Tibial artery (tissue), 4 donors: ENCODE measurements at regions not wholly inside any gene's neighbourhood (a gene's known extent, or its start where the extent isn't known, plus 50 kb on each side); places are given as distances from the start of the nearest gene placed in this dataset.

Experiments
- DNase-seq, 2 donors: peaks; one replicate each; pipeline ENCODE4 v3.0.0-alpha.2; 2019
- H3K27ac ChIP-seq, 2 donors: fragments of 200-600 bp; sonication (generic) in 1 of 2; 1 replicate in 1 of 2; 2 replicates in 1 of 2; pipeline ENCODE4 v1.5.1; 2018 to 2019; ENCODE audit warnings: mild to moderate bottlenecking in 1 of 2
- H3K27me3 ChIP-seq, 2 donors: fragments of 200-600 bp; sonication (generic) in 1 of 2; one replicate each; pipeline versions ENCODE4 v1.5.1 to v1.6.0; 2016 to 2019
- H3K36me3 ChIP-seq, 3 donors: fragments of 200-600 bp; sonication (generic) in 2 of 3; one replicate each; pipeline ENCODE4 v1.5.1; 2016 to 2019; ENCODE audit warnings: mild to moderate bottlenecking in 2 of 3
- H3K4me1 ChIP-seq, 4 donors: fragments of 200-600 bp; sonication (generic) in 2 of 4; 1 replicate in 3 of 4; 2 replicates in 1 of 4; pipeline ENCODE4 v1.5.1; 2016 to 2019
- H3K4me3 ChIP-seq, 2 donors: fragments of 200-600 bp; sonication (generic) in 1 of 2; 1 replicate in 1 of 2; 2 replicates in 1 of 2; pipeline ENCODE4 v1.5.1; 2018 to 2019; ENCODE audit warnings: mild to moderate bottlenecking in 2 of 2
- H3K9me3 ChIP-seq, 3 donors: fragments of 200-600 bp; sonication (generic) in 1 of 3; one replicate each; pipeline ENCODE4 v1.5.1; 2016 to 2019
- CTCF ChIP-seq, 2 experiments: fragments of 200-600 bp in 1 of 2; fragments of 450-650 bp in 1 of 2; IDR thresholded peaks; one replicate each; pipeline ENCODE4 v1.5.1; 2017 to 2019; ENCODE audit warnings: antibody characterized with exemption in 2 of 2, mild to moderate bottlenecking in 1 of 2, moderate library complexity in 1 of 2
- intact Hi-C: fragments of 100-400 bp; cut with DNase I; formaldehyde crosslinking; loops from one replicate; pipeline ENCODE4 v1.15.0; 2023; ENCODE audit warnings: low total_unique reads

GRCh38 chr2:133855526-133855925 is 287.3 kb upstream of the NCKAP5 start:
- Histone ChIP-seq H3K4me3 (no peak overlapping the region), H3K4me1 (no peaks in the 10 kb centered on the region), H3K36me3 (no peaks in the 10 kb centered on the region), H3K27me3 (no peaks in the 10 kb centered on the region), H3K27ac (no peak overlapping the region), H3K9me3 (no peaks in the 10 kb centered on the region)
- intact Hi-C loops, result no loop called here
- TF ChIP-seq CTCF (IDR thresholded peaks at IDR 0.05), result no peak
- DNase-seq, result no peak

- H3K4me3 ChIP-seq, result no peak overlapping the region
- TF ChIP-seq CTCF (IDR thresholded peaks at IDR 0.05), result no peak
- no peak overlapping the region for H3K27ac ChIP-seq
- no peak for DNase-seq
- H3K4me1 ChIP-seq, result no peaks in the 10 kb centered on the region
- no peaks in the 10 kb centered on the region for H3K36me3 ChIP-seq
- no peaks in the 10 kb centered on the region for H3K9me3 ChIP-seq
- intact Hi-C loops, result no loop called here
- no peaks in the 10 kb centered on the region for H3K27me3 ChIP-seq
Measured at GRCh38 chr2:133856678-133857077, 288.4 kb upstream of the NCKAP5 start.

- no peaks in the 10 kb centered on the region for H3K36me3 ChIP-seq
- no peak for TF ChIP-seq CTCF (IDR thresholded peaks at IDR 0.05)
Measured at GRCh38 chr2:133859578-133859977, 291.3 kb upstream of the NCKAP5 start.

GRCh38 chr2:133862400-133862977 is 294.2 kb upstream of the NCKAP5 start:
- no peak for TF ChIP-seq CTCF (IDR thresholded peaks at IDR 0.05)
- H3K27me3 ChIP-seq, result peaks cover 0 to 6% of the 10 kb centered on the region in 2 donors

More at GRCh38 chr2:133859578-133859977, 291.3 kb upstream of the NCKAP5 start:
- no peak overlapping the region for H3K4me3 ChIP-seq
- no peaks in the 10 kb centered on the region for H3K9me3 ChIP-seq
- DNase-seq, result no peak
- peaks cover 0 to 2% of the 10 kb centered on the region in 2 donors for H3K27me3 ChIP-seq
- H3K27ac ChIP-seq, result no peak overlapping the region
- no peaks in the 10 kb centered on the region for H3K4me1 ChIP-seq
- intact Hi-C loops, result no loop called here

GRCh38 chr2:133863106-133863800 is 295.0 kb upstream of the NCKAP5 start:
- H3K4me1 ChIP-seq, result no peaks in the 10 kb centered on the region
- no peak for TF ChIP-seq CTCF (IDR thresholded peaks at IDR 0.05)
- DNase-seq, result no peak
- H3K27me3 ChIP-seq, result peaks cover 0 to 6% of the 10 kb centered on the region in 2 donors
- H3K9me3 ChIP-seq, result no peaks in the 10 kb centered on the region
- no peak overlapping the region for H3K4me3 ChIP-seq
- H3K27ac ChIP-seq, result no peak overlapping the region
- intact Hi-C loops, result no loop called here
- no peaks in the 10 kb centered on the region for H3K36me3 ChIP-seq

More at GRCh38 chr2:133862400-133862977, 294.2 kb upstream of the NCKAP5 start:
- intact Hi-C loops, result no loop called here
- Histone ChIP-seq H3K27ac (no peak overlapping the region), H3K36me3 (no peaks in the 10 kb centered on the region), H3K4me3 (no peak overlapping the region), H3K9me3 (no peaks in the 10 kb centered on the region), H3K4me1 (no peaks in the 10 kb centered on the region)
- no peak for DNase-seq
